ENCODE measurements at regions not wholly inside any gene's neighbourhood (a gene's known extent, or its start where the extent isn't known, plus 50 kb on each side); places are given as distances from the start of the nearest gene placed in this dataset.
A peak's percentile ranks its signal among the peaks of the same experiment; 100 is the strongest.
"Not testable (repeated sequence)": the region's sequence is repeated elsewhere in the genome, so short reads cannot be mapped to it uniquely, and the experiment has no call there.

DNA sequence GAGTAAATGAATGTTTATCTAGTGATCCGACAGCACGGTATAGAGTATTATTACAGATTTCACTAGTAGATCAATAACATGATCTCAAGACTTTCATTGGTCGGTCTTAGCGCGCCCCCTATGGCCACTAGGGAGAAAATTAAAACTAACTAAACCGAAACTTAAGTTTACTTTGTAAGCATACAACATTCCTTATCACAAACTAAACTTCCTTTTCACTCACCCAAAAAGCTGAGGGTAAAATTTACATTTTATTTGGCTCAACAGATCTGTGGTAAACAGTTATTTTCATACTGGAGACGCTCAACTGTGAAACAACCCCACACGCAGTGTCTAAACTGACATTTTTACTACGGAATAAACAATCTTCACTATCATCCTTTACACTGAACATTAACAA, 215.6 kb upstream of the MAP2 start:
- DNase-seq: peak; percentile 30

DNA sequence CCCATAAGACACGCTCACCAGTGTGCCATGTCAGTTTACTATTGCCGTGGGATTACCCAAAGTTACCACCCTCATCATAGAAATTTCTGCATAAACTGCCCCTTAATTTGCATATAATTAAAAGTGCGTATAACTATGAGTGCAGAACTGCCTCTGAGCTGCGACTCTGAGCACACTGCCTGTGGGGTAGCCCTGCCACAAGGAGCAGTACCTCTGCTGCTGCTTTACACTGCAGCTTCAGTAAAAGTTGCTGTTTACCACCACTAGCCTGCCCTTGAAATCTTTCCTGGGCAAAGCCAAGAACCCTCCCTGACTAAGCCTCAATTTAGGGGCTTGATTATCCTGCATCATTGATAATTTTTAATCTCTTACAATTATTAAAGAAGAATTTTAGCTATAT, 213.9 kb upstream of the MAP2 start:
- no peak for DNase-seq

DNA sequence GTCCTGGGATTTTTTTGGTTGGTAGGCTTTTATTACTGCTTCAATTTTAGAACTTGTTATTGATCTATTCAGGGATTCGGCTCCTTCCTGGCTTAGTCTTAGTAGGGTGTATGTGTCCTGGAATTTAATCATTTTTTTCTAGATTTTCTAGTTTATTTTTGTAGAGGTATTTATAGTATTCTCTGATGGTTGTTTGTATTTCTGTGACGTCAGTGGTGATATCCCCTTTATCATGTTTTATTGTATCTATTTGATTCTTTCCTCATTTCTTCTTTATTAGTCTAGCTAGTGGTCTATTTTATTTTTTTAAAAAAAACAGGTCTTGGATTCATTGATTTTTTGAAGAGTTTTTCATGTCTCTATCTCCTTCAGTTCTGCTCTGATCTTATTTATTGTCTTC, 193.3 kb upstream of the MAP2 start:
- no peak for DNase-seq

DNA sequence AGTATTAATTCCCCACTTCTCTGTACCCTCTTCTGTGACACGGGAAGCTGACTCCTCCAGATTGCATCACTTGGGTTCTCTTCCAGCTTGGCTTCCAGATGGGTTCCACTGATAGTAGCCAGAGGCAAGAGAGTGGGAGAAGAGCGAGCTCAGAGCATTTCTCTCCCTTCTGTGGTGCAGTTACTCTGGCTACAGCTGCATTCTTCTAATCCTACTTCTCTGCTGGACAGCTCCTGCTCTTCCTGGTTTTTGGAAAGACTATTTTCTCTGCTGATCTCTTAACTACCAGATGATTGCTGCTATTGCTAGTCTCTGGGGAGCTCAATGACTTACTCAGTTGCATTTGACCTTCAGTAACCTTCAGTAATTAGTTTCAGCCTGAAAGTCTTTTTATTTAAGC, 187.5 kb upstream of the MAP2 start:
- no peak for DNase-seq

DNA sequence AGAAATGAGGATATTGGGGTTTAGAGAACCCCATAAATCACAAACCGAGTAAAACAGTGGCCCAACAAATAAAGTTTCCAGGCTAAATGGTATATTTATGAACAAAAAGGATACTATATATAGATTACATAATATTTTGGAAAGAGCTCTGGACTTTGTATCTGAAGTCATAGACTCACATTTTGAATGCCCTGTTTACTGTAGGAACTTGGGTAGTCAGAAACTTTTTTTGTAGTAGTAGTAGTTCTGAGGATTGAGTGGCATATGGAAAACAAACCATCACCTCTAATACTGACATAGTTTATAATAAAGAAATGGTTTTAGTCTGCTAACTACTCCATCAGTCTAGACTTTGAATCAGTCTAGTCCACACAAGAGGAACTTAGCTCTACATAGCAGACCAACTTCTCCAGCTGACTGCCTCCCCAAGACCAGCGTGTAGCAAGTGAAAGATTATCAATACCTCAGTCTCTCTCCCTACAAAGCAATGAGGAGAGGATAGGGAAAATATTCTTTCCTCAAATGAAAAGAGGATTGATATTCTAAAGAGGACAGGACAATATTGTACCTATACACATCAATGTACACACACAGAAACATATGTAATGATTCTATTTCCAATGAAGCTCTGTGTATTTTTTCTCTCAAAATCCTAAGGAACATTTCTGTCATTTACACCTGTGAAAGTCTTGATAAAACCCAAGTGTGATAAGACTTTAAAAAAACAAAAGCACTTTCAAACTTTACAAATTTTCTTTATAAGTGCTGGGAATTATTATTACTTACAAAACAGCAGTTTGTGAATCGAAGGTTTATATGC, 184.9 kb upstream of the MAP2 start:
- no peak for DNase-seq

DNA sequence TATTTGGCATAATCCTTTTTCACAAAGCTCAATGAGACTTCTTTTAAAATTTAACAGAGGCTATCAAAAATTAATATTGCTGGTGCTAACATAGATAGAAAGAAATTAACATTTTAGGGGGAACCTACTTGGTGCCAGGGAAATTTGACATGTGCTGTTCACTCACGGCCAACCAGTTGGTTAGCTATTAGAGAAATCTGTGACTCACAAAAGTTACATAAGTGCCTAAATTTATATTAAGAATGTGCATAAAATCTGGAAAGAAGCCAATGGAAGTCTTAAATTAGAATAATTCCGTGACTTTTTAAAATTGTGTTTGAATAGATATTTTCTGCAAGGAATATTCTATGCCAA, 184.3 kb upstream of the MAP2 start:
- no peak for DNase-seq

DNA sequence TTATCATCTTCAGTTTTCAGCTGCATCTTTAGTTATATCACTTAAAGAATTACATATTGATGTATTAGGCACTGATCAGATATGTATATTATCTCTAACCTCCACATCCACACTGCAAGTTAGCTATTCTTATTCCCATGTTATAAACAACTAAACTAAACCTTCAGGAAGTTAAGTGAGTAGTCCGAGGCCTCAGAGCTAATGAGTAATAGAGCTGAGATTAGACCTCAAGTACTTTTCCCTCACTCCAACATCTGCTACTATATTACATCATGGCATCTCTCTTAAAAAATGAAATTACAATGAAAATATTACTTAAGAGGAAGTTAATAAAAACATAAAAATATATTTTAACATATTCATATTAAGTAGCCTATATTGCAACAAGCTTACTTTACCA, 183.6 kb upstream of the MAP2 start:
- no peak for DNase-seq

DNA sequence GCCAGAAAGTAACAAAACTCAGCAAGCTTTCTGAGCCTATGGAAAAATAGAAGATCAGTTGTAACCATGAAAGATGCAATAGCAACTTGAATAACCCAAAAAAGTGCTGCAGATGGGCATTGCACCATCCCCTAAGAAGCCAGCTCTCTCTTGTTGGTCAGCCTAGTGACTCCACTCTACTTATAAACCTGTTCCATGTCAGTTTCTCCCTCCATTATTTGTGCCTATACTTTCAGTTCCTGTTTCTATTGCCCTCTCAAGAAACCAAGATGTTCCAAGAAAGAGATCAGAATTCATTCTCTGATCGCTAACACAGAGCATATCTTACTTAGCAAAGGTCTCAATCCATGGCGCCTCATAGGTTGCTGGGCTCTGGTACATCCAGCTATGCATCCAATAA, 170.3 kb upstream of the MAP2 start:
- DNase-seq: no peak

DNA sequence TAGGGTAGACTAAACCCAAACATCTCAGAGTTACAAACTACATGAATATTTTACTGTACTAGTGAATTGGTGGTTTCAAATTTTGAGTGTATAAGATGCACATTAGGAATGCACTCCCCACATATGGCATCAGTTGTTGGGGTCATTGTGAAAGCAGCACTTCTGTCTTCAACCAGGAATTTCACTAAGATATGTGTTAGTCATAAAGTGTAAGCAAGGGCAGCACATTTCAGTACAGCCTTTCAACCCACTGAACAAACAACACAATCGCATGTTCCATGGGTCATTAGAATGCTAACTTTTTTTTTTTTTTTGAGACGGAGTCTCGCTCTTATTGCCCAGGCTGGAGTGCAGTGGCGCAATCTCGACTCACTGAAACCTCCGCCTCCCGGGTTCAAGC, 164.1 kb upstream of the MAP2 start:
- DNase-seq: no peak

DNA sequence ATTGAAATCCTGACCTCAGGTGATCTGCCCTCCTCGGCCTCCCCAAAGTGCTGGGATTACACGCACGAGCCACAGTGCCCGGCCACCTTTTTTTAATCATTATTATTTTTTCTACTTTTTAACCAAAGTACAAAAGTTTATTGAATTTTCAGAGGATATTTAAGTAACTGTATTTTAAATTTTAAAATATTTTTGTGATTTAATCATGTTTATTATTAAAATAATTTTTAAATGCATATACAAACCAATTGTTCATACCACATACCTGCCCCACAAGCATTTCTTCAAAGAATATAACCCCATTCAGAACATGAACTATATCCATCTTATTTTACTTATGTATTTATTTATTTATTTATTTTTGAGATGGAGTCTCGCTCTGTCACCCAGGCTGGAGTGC, 163.6 kb upstream of the MAP2 start:
- DNase-seq: no peak

DNA sequence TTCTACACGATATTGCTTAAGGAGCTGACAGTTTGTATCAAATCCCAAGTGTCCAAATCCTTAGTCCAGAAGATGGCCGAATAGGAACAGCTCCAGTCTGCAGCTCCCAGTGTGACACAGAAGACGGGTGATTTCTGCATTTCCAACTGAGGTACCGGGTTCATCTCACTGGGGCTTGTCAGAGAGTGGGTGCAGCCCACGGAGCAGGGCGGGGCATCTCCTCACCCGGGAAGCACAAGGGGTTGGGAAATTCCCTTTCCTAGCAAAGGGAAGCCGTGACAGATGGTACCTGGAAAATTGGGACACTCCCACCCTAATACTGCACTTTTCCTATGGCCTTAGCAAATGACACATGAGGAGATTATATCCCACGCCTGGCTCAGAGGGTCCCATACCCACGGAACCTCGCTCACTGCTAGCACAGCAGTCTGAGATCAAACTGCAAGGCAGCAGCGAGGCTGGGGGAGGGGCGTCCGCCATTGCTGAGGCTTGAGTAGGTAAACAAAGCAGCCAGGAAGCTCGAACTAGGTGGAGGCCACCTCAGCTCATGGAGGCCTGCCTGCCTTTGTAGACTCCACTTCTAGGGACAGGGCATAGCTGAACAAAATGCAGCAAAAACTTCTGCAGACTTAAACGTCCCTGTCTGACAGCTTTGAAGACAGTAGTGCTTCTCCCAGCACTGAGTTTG, 162.3 kb upstream of the MAP2 start:
- DNase-seq: not testable (repeated sequence)

DNA sequence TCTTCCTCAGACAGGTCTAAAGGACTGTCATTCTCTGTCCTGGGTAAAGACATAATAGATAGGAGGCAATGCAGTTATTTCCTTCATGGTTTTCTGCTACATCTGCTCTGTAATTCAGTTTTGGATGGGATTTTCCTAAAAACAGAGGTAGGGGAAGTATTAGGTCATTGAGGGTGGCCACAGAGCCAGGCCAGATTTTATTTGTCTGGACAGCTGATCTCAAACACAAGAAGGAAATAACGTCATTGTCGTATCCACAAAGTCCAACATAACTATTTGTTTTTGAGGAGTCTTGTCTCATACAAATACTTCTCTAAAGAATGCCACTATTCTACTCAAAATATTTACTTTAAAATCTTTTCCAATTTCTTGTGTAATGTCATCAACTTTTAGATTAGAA, 154.8 kb upstream of the MAP2 start:
- no peak for DNase-seq

DNA sequence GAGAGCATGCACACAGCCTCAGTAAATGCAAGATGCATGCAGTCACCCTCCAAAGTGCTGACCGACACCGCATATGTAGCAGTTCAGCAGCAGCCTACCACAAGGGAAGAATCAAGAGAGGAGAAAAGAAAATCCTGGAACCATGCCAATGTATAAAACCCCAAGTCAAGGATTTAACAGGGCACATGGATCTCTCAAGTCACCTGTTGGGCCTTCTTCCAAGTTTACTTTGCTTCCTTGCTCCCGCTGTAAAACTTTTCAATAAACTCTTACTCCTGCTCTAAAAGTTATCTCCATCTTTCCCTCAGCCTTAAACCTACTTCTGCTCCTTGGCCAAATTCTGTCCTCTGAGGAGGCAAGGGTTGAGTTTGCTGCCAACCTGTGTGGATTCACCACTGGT, 147.8 kb upstream of the MAP2 start:
- no peak for DNase-seq

DNA sequence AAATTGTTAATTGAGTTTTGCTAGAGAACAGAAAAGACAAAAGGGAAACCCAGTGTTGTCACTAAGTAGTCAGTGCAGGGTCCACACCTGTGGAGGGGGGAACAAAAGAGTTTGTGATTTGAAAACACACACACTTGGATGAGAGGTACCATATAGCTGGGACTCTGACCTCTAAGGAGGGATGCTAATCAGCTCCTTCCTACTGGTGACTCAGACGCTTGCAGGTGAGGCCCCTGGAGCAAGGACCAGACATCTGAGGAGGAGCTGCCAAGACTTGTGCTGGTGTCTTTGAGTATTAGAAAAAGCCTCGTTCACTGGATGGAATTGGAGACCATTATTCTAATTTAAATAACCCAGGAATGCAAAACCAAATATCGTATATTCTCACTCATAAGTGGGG, 146.4 kb upstream of the MAP2 start:
- DNase-seq: no peak

DNA sequence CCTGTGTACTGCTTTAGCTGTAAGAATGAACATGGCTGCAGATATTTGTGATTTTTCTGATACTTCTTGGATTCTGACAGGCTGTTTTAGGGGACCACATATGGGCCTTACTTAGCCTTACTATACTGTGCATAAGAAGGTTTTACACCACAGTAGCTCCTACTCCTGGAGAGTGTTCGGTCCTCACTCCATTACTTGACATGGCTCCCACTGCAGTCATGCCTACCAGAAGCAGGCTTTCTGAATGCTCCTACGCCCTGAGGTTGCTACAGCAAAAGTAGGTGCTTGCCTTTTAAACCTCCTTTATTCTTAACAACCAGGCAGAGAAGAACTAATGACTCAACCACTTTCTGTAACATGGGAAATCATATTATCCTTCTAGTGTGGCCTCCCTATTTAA, 125.2 kb upstream of the MAP2 start:
- no peak for DNase-seq

DNA sequence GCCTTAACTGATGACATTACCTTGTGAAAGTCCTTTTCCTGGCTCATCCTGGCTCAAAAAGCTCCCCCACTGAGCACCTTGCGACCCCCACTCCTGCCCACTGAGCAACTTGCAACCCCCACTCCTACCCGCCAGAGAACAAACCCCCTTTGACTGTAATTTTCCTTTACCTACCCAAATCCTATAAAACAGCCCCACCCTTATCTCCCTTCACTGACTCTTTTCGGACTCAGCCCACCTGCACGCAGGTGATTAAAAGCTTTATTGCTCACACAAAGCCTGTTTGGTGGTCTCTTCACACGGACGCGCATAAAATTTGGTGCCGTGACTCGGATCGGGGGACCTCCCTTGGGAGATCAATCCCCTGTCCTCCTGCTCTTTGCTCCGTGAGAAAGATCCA, 124.4 kb upstream of the MAP2 start:
- not testable (repeated sequence) for DNase-seq

DNA sequence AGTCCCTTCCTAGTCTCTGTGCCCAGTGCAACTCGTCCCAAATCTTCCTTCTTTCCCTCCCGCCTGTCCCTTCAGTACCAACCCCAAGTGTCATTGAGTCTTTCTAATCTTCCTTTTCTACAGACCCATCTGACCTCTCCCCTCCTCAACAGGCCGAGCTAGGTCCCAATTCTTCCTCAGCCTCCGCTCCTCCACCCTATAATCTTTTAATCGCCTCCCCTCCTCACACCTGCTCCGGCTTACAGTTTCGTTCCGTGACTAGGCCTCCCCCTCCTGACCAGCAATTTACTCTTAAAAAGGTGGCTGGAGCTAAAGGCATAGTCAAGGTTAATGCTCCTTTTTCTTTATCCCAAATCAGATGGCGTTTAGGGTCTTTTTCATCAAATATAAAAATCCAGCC, 123.1 kb upstream of the MAP2 start:
- DNase-seq: not testable (repeated sequence)

DNA sequence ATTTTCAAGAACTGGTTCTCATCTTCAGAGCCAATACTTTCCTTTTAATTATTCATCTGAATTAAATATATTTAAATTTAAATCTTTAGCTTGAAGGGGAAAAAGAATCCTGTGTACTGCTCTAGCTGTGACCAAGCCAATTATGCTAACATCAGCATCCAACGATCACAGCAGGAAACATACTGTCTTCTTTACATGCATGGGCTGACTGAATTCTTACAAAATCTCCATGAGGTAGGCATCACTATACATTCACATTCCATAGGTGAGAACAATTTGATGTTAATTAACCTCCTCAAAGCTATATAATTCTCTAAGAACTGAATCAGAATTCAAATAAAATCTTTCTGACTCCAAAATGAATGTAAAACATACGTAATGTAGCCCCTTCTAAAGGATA, 118.8 kb upstream of the MAP2 start:
- DNase-seq: no peak

DNA sequence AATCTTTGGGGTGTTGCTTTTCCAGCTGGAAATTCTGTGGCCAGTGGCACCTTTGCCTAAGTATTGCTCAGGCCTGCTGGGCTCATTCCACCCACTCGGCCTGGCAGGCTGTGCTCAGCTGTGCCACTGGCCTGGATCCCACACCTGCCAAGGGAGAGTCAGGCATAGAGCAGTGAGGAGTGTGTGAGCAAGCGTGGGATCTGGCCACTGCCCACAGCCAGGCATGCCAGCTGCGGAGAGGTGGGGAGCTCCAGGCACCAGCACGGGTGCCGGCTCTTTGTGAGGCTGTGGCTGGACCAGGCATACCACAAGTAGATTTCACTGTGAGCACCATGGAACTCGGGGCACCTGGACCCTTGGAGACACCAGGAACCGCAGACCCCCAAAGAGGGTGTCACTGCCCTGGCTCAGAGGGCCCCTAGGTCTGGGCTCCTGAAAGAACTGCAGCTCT, 118.1 kb upstream of the MAP2 start:
- DNase-seq: no peak

DNA sequence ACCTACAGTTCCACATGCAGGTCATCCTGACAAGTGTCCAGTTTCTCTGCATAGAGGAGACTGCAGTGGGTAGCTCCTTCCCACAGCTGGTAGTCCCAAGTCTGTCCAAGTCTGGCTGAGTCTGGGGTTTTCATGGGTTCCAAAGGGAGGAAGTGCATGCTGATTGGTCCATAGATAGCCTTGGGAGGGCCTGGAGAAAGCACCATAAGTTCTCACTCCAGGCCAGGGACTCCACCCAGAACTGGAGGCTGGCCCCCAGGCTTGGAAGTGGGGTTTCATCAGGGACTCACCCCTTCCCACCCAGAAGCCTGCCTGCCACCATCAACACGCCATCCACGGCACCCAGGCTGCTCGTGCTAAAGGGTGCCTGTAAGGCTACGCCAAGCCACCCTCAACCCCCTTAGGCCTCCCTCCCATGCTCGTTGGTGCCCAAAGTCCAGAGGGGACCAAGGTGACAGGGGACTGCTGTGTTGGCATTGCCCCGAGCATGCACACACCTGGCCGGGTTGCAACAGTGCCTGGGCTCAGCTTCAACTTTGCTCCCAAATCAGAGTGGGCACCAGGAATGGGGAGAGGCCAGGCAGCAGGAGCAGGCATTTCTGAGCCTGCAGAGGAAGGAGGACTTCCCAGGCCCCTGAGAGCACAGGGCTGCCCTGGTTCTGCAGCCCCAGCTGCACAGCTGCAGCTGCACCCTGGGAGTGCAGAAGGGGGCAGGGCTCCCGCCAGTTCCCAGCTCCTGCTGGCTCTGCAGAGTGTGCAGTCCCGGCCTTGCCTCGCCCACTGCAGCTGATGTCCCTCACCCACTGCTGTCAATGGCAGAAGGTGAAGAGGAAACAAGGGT, 116.5 kb upstream of the MAP2 start:
- no peak for DNase-seq

DNA sequence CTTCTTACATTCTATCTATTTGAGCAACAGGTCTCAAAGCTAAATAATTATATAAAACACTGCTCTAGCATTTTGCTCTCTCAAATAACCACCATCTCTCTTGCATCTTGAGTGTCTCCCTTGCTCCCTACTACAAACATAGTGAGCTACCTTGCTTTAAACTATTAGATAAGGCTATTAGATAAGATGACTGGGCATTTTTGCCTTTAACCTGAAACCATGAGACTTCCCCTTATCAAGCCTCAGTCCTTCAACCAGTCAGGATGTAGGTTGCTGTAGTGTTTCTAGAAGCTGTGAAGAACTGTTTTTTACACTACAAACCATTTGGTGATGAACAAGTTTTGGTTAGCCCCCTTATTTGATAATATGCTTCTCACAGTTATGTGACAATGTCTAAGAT, 115.4 kb upstream of the MAP2 start:
- no peak for DNase-seq

DNA sequence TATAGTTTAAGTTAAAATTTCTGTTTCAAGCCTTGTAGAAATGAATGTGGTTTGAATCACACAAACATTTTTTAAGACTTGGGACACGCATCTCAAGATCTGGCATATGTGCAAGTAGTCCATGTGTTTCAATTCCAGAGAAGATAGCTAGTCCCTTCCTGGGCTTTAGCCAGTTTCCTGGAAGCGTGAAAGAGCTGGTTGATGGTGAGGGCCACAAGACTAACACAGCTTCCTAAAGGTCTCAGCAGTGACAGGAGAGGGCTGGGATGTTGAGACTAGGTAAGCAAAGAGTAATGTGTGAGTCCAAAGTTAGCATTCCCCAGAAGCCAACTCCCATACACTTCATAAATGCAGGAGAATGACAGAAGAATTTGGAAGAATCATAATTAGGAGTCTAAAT, 111.9 kb upstream of the MAP2 start:
- no peak for DNase-seq

DNA sequence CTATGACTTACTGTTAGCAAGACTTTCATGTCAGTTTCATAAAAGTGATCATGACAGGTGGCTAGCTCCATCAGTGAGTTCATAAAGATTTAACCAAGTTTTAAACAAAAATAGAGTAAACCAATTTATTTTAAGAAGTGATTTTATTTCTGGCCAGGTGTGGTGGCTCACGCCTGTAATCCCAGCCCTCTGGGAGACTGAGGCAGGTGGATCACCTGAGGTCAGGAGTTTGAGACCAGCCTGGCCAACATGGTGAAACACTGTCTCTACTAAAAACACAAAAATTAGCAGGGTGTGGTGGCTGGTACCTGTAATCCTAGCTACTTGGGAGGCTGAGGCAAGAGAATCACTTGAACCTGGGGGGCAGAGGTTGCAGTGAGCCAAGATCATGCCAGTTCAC, 111.4 kb upstream of the MAP2 start:
- DNase-seq: not testable (repeated sequence)

DNA sequence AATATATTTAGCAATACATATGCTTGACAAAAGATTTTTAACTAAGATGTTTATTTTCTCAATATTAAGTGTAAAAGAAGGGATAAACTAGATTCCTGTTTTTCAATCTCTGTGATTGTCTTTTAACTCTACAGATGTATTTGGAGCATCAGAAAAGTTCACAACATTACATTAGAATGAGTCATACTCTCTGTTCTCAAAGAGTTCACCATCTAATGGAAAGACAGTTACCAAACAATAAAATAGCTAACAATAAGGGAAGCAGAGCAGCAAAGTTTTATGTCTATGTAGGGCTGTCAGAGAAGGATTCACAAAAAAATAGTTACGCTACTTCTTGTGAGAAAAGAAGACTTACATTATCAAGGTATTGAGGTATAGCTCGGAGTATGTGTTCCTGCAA, 109.2 kb upstream of the MAP2 start:
- DNase-seq: no peak
